ENCODE measurements at regions not wholly inside any gene's neighbourhood (a gene's known extent, or its start where the extent isn't known, plus 50 kb on each side); places are given as distances from the start of the nearest gene placed in this dataset.

GRCh38 chrX:39527025-39527424 lies 570.7 kb downstream of the BCOR start:
- TF ChIP-seq POLR2A (IDR thresholded peaks at IDR 0.05), result no peak
- no peak for TF ChIP-seq CTCF (IDR thresholded peaks at IDR 0.05)
- no peak for TF ChIP-seq EP300 (IDR thresholded peaks at IDR 0.05)

Measured in ovary (tissue), 3 donors.